Dermis blood vessel endothelial cell (primary cell): ENCODE measurements at regions not wholly inside any gene's neighbourhood (a gene's known extent, or its start where the extent isn't known, plus 50 kb on each side); places are given as distances from the start of the nearest gene placed in this dataset.
"Not testable (repeated sequence)": the region's sequence is repeated elsewhere in the genome, so short reads cannot be mapped to it uniquely, and the experiment has no call there.

Experiments used
- DNase-seq: peaks from one replicate; pipeline ENCODE4 v3.0.0; 2010

DNA sequence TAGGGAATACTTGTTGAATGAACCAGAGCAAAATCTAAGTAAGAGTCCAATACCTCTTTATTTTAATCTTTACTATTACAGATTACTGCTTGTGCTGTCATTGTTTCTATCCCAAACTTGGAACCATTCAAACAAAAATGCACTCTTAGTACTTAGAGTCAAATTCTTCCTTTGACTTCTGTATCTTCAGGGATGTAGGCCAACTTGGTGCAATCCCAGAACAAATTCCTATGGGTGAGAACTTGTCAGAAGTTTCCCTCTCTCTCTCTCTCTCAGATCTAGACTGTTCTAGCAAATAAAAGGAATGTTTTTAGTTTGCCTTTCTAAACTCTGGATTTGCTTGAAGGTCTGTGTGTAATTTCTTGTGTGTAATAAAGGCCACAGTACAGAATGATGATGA is 329.0 kb upstream of the TMTC4 start:
- no peak for DNase-seq

DNA sequence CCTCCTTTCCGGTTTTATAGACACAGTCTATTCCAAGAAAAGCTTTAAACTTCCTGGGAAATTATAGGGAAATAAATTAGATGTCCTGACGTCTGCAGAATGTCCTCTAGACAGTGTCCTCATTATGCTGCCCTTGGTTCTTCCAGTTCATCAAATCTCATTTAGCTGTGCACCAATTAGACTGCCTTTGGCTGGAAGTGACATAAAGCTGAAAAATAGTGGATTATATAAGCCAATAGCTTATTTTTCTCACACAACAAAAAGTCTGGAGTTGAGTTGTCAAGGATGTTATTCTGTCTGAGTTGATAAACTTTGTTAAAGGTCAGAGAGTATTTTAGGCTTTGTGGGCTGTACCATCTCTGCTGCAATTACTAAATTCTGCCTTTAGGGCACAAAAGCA is 314.8 kb upstream of the TMTC4 start:
- DNase-seq, result no peak

DNA sequence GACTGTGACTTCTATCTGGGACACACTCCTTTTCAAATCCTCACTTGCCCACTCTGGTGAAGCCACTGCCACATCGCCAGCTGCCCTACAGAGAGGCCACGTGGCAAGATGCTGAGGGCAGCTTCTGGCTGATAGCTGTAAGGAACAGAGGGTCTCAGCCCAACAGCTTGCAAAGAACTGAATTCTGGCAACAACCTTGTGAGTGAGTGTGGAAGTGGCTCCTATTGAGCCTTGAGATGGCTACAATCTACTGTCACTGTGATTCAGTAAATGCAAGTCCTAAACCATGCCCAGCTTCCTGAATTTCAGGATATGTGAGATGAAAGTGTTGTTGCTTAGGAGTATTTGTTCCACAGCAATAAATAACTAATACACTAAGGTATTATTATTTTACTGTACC is 314.3 kb upstream of the TMTC4 start:
- DNase-seq, result no peak

DNA sequence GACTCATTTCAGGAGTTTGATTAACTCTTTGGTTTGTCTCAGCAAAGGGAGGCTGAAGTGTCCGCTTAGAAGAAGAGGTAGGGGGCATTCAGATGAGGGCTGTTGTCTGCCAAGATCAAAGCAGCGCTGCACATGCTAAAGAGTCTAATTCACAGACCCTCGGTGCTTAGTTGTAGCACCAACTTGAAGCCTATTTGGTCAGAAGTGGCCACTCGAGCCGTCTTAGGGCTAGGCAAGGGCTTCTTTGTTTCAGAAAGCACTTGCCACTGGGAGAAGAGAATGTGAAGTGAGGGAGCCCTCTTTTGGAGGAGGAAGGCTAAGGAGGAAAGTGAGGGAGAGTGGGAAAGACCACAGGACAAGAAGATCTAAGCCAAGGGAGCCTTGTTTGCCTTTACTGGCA is 313.4 kb upstream of the TMTC4 start:
- peak; percentile 48 for DNase-seq

DNA sequence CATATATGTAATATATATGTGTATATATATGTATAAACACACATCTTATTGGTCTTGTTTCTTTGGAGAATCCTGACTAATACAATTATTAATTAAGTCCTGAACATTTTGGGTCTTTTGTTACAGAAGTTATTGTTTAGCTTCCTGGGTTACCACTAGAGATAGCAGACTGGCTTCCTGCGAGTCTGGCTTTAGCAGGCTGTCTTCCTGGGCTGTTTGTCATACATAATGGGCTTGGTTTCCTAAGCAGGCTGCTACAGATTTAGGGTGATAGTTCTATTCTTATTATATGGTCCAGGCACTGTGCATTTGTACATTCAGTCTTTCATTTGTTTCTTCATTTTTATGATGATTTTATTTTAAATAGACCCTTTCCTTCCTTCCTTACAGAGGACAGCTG is 312.0 kb upstream of the TMTC4 start:
- DNase-seq, result no peak

DNA sequence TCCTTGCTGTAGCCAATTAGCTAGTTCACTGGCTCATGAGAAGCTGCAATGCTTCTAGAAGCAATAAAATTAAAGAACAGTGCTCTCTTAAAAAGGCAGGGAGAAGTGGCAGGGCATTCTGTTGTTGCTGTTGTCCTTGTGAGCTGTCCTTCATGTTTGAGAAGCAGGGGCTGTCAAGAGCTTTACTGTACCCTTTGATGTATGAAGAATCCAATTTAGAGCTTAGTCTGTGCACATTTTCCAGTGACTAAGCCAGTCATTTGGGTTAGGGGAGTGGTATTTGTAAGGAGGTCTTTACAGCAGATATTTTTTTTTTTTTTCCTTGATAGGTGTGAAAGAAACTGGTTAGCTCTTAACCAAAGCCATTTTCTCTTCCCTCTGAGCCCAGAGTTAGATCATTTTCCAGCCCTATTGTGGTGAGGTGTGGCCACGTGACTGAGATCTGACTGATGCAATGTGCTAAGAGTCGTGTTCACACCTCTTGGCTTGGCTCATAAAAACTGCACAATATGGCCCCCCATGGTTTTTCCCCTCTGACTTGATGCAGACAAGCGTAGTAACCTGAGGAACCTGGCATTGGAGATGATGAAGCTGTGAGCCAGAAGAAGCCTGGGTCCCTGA is 309.6 kb upstream of the TMTC4 start:
- no peak for DNase-seq

DNA sequence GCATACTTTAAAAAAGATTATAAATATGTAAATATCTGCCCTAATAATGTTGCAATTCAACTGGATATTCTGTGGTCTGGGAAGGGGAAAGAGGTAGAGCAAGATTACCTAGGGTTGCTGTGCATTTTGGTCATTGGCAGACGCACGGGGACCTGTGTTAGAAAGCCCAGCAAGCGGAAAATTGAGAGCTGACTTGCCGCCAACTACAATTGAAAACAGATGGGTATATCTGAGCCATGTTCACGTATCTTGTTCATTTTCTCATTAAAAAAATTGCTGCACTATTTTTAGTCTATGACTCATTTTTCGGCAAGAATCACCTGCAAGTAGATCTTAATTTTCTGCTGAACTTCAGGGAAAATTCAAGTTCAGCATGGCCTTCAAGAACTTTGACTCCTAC is 308.5 kb upstream of the TMTC4 start:
- no peak for DNase-seq

DNA sequence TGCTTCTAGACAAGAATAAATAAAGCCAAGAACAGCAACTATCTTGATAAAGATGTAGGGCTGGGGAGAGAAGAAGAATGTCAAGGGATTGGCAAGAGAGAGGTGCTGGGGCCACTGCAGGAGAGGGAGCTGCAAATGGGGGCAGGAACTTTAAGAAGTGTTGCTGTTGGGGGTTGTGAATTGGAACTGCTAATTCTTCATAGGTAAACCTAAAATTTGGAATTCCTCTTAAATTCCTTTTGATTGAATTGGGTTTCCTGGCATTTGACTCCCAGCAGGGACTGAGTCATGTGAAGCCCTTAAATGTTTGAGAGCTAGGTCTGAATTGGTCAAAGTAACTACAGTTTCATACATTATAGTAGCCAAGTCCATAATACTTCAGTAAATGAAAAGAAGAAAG is 305.6 kb upstream of the TMTC4 start:
- no peak for DNase-seq

DNA sequence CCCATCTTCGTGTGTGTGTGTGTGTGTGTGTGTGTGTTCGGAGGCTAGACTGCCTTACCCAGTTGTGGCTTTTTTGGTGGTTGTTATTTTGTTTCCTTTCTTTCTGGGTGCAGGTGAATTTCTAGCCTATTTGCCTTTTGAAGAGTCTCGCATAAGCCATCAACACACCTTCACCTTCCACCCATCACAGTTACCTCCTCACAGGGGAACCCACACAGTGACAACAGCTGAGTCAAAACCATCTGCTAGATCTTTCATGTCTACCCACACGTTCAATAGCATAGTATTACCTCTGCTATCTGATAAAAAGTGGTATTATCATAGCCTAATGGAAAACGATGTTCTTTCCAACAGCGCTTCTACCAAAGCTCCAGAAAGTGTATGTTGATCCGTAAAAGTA is 303.2 kb upstream of the TMTC4 start:
- no peak for DNase-seq

DNA sequence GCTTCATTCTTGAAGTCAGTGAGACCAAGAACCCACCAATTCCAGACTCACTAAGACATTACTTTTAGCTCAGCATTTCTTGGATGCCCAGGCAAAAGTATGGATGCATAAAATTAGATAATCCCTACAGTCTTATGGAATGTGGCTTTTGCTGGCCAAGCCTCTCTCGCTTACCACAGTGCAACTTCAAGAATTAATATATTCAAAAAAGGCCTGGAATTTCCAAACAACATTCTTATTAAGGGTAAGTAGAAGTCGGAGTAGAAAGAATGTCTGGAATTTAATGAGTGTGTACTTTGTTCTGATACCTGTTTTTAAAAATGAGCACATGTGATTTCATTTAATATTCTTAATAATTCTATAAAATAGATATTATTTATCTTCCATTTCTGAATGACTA is 302.4 kb upstream of the TMTC4 start:
- no peak for DNase-seq

DNA sequence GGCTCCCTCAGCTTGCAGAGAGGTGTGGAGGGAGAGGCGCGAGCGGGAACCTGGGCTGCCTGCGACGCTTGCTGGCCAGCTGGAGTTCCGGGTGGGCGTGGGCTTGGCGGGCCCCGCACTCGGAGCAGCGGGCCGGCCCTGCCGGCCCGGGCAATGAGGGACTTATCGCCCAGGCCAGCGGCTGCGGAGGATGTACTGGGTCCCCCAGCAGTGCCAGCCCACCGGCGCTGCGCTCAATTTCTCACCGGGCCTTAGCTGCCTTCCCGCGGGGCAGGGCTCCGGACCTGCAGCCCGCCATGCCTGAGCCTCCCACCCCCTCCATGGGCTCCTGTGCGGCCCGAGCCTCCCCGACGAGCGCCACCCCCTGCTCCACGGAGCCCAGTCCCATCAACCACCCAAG is 301.1 kb upstream of the TMTC4 start:
- DNase-seq, result not testable (repeated sequence)

DNA sequence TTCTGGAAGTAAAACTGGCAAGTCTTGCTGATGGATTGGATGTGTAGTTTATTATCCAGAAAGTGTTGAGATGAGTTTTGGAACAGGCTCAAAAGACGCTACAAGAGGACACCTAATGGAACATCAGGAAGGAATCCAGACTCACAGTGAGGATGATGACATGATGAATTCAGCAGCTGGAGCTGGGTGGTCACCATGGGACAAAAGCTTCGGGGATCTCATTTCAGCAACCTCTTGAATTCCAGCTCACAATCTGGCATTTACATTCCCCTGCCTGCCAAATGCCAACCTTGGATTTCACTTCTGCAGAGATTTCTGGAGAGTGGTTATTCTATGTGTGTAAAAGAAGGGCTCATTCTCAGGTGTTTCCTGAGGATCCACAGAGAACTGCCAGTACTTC is 288.0 kb upstream of the TMTC4 start:
- no peak for DNase-seq

DNA sequence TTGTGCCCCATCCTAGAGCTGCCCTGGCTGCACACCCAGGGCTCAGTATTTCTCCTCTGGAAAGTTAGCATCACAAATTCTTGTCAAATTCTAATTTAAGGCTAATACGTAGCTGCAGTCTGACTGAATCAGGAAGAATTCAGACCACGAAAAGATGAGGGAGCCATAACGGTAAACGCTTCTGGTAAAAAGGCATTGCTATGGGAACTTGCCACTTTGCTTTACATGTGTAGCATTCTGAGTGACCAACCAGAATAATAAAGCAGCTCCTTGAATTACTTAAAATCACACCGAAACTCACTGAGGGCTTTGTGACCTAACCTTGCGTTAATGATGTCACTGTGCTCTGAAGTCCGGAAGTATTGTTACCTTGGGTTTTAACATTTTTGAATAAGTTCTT is 286.6 kb upstream of the TMTC4 start:
- no peak for DNase-seq

DNA sequence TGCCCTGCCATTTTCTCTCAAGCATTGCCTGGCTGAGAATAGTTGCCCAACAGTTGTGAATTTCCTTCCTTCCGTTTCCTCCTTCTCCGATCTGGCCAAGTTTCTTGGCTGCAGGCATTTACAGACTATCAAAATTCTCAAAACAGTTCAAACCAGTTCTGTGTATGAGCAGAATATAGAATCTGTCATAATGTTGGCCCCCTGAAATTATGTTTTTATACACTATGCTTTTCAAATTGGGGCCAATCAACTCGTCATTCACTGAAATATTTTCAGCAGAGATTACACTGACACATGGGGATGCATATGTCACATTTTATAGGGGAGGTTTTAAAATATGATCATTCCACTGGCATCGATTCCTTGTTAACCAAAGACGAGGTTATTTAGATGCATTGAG is 284.2 kb upstream of the TMTC4 start:
- no peak for DNase-seq

DNA sequence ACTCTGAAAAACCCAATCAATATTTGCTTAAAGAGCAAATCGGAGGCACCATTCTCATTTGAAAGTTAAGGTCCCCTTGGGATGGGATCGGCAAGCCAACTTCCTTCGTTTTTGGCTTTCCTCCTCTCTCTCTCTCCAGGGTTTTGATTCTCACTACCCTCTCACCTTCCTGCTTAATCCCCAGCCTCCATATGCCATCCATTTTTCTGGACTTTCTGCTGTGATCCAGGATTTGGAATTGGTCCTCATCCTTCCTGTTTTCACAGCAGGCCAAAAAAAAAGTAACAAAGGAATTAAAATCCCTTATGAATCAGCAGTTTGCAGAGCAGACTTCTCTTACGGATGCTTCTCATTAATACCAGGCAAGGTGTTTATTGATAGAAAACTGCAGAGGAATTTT is 283.1 kb upstream of the TMTC4 start:
- DNase-seq, result no peak

DNA sequence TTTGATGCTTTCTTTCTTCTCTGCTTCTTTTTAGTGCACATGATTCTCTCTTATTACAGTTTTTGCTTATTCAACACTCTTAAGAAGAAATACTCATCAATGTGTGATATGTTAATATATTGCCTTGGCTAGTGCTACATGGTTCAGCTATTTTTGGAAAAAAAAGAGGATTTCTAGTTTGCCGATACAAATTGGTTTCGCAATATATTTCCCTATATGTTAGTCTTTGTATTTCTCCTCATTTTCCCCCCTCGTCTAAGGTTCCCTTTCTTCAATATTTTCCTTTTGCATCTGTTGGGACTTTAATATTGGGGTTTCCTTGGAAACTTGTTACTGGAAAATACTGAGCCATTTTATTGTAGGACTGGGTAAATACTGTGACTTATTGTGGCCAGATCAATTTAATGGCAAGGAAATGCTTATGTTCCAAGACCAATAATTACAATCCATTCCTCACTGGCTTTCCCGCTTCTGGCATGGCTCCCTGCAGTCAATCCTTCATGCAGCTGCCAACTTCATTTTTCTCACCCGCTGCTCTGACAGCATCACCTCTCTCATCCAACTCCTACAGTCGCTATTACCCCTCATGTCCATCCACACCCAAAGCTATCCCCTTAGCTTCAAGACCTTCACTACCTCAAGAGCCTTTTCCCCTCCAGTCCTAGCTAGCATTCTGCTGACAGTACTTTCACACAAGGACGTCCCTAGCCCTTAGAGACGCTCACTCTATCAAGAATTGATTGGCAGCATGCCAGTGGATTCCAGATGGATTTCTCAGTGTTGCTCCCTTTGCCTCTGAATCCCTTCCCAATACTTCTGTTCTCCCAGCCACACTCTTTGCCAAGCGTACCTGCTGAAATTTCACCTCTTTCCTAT is 280.1 kb upstream of the TMTC4 start:
- DNase-seq, result no peak

DNA sequence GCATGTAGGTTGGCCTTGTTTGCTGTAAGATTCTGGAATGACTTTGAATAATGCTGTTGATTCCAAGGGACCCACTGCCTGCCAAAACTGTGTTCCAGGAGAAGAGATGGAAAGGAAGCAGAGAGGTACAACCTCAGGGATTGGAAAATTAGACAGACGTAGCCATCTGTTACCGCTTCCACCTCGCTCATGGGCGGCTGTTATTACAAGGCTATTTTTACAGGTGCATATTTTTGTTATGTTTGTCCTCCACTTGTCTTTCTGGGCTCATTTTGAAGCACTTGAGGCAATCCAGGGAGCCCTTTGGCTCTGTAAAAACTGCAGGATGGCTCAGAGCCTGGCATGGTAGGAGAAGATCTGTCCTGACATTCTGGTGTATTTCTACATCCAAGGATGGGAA is 276.4 kb upstream of the TMTC4 start:
- DNase-seq, result no peak

DNA sequence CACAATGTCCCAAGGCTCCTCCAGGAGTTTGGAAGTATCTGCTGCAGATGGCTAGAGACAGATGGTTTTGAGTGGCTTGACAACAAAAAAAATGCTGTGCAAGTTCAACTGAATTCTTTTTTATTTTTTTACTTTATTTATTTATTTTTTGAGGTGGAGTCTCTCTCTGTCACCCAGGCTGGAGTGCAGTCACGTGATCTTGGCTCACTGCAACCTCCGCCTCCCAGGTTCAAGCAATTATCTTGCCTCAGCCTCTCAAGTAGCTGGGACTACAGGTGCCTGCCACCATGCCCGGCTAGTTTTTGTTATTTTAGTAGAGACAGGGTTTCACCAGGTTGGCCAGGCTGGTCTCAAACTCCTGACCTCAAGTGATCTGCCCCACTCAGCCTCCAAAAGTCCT is 274.3 kb upstream of the TMTC4 start:
- DNase-seq, result not testable (repeated sequence)

DNA sequence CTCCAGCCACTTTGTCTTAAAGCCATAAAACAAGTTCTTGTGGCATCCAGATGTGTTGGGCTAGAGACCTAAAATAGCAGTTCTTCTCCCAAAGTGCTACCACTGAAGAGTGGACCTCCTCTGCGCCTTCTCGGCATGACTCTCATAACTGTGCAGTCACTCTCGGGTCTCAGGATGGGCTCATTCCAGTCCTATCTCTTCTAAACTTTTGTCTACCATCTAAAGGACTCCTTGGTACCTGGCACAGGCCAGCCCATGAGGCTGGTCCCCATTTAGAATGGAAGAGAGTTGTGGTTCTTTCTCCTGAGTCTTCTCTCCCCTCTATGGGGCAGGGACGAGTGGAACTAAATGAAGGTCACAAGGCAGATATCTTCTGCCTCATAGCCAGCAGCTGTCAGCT is 272.0 kb upstream of the TMTC4 start:
- DNase-seq, result no peak

DNA sequence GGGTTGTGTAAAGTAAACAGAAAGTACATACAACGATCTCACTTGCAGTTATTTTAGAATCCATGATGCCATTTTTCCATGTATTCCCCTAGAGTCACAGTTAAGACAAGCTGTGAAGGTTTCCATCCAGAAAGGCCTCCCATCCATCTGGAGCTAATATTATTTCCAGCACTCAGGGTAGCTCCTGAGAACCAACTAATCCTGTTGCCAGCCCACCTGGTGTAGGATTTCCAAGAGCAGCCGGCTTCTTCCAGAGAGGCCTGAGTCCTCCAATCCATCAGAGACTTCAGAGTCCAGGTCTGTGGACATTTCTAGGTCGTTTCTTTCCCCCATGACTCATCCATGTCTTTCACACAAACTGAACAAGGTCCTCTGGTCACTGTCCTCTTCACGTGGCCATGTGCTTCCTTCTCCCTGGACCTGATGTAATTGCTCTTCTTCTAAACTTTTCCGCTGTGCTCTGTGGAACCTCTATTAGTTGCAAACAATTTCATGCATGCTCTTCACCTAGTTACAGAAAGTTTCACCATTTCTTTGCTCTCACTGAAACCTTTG is 270.3 kb upstream of the TMTC4 start:
- no peak for DNase-seq

DNA sequence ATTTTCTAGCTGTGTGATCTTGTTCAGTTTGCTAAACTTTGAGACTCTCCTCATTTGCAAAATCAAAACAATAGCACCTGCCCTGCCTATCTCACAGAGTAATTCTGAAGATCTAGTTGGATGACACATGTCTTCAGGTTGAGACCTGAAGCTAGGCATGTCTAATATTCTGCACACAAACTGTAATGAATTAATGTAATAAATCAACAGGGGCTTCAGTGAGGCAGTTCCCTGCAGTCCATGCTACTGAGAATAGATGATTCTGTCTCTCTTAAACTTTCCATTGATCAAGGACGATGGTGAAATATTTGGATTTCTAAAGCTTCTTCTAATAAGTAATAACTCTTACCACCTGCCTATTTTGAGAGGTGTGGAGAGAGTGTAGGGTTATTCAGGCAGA is 268.1 kb upstream of the TMTC4 start:
- DNase-seq, result no peak

DNA sequence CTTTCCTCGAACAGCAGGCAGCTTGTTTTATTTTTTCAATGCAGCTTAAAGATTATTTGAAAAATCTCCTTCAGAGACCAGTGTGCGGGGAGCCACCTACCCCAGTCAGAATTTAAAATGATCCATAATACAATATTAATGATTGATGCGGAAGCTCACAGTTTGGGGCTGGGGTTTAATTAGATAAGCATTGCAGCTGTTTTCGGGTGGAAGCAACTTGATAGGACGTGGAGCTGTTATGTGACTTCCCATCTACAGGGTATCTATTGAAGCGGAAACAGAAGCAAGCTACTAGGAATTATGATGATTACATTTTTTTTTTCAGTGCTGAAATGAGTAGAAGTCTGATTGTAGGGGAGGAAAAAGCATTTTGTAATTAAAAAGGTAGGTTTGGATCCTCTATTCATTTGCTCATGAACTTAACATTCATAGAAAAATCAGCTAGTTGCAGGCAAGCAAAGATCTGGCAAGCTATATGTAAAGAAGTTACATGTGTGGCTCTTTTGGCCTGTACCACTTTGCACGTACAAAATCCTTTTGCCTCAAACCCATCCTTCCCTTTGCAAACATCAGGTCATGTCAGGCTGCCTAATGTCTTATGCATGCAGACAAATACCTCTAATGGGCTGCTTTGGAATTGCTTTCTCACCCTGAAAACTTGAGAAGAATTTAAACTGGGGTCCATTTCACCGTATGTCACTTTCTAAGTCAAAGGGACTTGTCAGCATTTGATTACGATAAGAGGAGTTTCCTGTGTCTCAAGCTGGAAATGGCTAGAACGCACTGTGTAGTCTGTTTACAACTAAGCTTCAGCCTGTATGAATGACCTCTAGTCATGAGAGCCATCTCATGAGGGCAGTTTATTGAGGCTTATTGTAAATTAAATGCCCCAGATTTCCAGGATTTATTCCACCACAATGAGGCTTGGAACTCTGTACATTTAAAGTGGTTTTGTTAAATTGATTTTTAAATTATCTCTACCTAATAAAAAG is 267.1 kb upstream of the TMTC4 start:
- DNase-seq, result no peak

DNA sequence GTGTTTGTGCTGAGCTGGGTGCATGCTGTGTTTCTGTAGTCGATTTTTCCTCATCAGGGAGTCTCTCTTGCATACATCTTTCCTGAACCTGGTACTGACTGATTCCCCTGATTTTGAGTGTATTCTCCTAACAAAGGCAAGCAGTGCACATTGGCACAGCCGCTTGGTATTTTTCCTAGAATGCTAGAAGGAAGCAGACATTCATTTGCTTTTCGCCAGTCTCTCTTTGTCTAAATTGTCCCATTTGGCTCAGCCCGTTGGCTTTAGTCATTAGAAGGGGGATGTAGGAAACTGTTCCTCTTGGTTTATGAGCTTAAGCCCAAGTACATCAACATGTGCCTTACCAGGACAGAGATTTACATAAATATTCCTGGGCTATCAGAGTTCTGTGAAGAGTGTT is 266.1 kb upstream of the TMTC4 start:
- no peak for DNase-seq
